Ishikawa (cell line): ENCODE measurements at regions not wholly inside any gene's neighbourhood (a gene's known extent, or its start where the extent isn't known, plus 50 kb on each side); places are given as distances from the start of the nearest gene placed in this dataset.

Source experiments
- EGR1 ChIP-seq: IDR thresholded peaks from 2 replicates; pipeline ENCODE4 v1.6.1; 2012
- RAD21 ChIP-seq: IDR thresholded peaks from 2 replicates; pipeline ENCODE4 v1.6.1; 2012; ENCODE audit warnings: low read depth
- TAF1 ChIP-seq: IDR thresholded peaks from 2 replicates; pipeline ENCODE4 v1.6.1; 2012; ENCODE audit warnings: low read depth, mild to moderate bottlenecking
- TCF12 ChIP-seq: IDR thresholded peaks from 2 replicates; pipeline ENCODE4 v1.6.1; 2012; ENCODE audit warnings: low read depth
- TEAD4 ChIP-seq: IDR thresholded peaks from 2 replicates; pipeline ENCODE4 v1.6.1; 2012
- TF ChIP-seq, protein P1 (sequence below): IDR thresholded peaks from 2 replicates; pipeline ENCODE4 v1.6.1; 2012
- TF ChIP-seq, protein P2 (sequence below): IDR thresholded peaks from 2 replicates; pipeline ENCODE4 v1.6.1; 2012; ENCODE audit warnings: low read depth, mild to moderate bottlenecking

DNA sequence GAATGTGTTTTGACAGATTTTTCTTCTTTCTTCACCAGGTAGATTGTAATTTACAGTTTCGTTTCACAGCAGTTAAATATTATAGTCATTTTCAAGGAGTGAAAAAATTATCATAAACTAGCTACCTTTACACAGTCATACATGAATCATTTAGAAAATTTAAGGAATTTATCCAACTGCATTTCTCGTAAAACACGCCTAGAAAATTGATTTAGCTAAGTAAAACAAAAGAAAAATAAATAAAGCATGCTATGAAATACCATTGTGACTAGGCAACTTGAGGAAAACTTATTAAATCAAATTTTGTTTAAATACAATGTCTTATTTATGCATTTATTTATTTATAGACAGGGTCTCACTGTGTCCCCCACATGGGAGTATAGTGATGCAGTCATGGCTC, 109.9 kb upstream of the EMB start:
- TF ChIP-seq, protein P1, sequence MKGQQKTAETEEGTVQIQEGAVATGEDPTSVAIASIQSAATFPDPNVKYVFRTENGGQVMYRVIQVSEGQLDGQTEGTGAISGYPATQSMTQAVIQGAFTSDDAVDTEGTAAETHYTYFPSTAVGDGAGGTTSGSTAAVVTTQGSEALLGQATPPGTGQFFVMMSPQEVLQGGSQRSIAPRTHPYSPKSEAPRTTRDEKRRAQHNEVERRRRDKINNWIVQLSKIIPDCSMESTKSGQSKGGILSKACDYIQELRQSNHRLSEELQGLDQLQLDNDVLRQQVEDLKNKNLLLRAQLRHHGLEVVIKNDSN = no peak
- no peak for TF ChIP-seq EGR1
- no peak for TF ChIP-seq TCF12
- no peak for TF ChIP-seq RAD21
- no peak for TF ChIP-seq TEAD4
- TF ChIP-seq TAF1 = no peak
- TF ChIP-seq, protein P2, sequence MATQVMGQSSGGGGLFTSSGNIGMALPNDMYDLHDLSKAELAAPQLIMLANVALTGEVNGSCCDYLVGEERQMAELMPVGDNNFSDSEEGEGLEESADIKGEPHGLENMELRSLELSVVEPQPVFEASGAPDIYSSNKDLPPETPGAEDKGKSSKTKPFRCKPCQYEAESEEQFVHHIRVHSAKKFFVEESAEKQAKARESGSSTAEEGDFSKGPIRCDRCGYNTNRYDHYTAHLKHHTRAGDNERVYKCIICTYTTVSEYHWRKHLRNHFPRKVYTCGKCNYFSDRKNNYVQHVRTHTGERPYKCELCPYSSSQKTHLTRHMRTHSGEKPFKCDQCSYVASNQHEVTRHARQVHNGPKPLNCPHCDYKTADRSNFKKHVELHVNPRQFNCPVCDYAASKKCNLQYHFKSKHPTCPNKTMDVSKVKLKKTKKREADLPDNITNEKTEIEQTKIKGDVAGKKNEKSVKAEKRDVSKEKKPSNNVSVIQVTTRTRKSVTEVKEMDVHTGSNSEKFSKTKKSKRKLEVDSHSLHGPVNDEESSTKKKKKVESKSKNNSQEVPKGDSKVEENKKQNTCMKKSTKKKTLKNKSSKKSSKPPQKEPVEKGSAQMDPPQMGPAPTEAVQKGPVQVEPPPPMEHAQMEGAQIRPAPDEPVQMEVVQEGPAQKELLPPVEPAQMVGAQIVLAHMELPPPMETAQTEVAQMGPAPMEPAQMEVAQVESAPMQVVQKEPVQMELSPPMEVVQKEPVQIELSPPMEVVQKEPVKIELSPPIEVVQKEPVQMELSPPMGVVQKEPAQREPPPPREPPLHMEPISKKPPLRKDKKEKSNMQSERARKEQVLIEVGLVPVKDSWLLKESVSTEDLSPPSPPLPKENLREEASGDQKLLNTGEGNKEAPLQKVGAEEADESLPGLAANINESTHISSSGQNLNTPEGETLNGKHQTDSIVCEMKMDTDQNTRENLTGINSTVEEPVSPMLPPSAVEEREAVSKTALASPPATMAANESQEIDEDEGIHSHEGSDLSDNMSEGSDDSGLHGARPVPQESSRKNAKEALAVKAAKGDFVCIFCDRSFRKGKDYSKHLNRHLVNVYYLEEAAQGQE = no peak
